GM23338 (cell line): ENCODE measurements at regions not wholly inside any gene's neighbourhood (a gene's known extent, or its start where the extent isn't known, plus 50 kb on each side); places are given as distances from the start of the nearest gene placed in this dataset.

Experiments
- ATAC-seq: fragments of 200-7000 bp; cut with Tn5 transposase; 3 replicates; pipeline ENCODE4 v1.9.1; 2020
- DNase-seq: peaks from one replicate; pipeline ENCODE4 v3.0.0-alpha.2; 2015; ENCODE audit warnings: low spot score
- H2AFZ ChIP-seq: fragments of 200-600 bp; sonication (generic); 2 replicates; pipeline ENCODE4 v1.8.0; 2016; ENCODE audit warnings: antibody characterized with exemption, mild to moderate bottlenecking, moderate library complexity
- H3F3A ChIP-seq: fragments of 200-600 bp; sonication (generic); replicated peaks from 2 replicates; pipeline ENCODE4 v1.8.0; 2017; ENCODE audit warnings: antibody characterized with exemption, mixed run types, low read depth
- H3K27ac ChIP-seq: fragments of 200-600 bp; sonication (generic); 2 replicates; pipeline ENCODE4 v1.6.1; 2016; ENCODE audit warnings: low read depth
- H3K27me3 ChIP-seq: fragments of 200-600 bp; sonication (generic); 2 replicates; pipeline ENCODE4 v1.8.0; 2016; ENCODE audit warnings: mild to moderate bottlenecking, mixed run types, moderate library complexity; ENCODE audit not compliant: insufficient read depth
- H3K36me3 ChIP-seq: fragments of 200-600 bp; sonication (generic); 2 replicates; pipeline ENCODE4 v1.8.0; 2016; ENCODE audit warnings: mild to moderate bottlenecking; ENCODE audit not compliant: insufficient read depth
- H3K4me1 ChIP-seq: fragments of 200-600 bp; sonication (generic); 2 replicates; pipeline ENCODE4 v1.8.0; 2016; ENCODE audit warnings: mild to moderate bottlenecking, moderate library complexity; ENCODE audit not compliant: insufficient read depth
- H3K4me2 ChIP-seq: fragments of 200-600 bp; sonication (generic); 2 replicates; pipeline ENCODE4 v1.7.1; 2017; ENCODE audit warnings: mixed run types
- H3K4me3 ChIP-seq: fragments of 200-600 bp; sonication (generic); 2 replicates; pipeline ENCODE4 v1.6.1; 2016; ENCODE audit warnings: mixed run types
- H3K79me2 ChIP-seq: fragments of 200-600 bp; sonication (generic); replicated peaks from 2 replicates; pipeline ENCODE4 v1.8.0; 2017; ENCODE audit warnings: mild to moderate bottlenecking; ENCODE audit not compliant: insufficient read depth
- H3K9me2 ChIP-seq: fragments of 200-600 bp; sonication (generic); 2 replicates; pipeline ENCODE4 v1.8.0; 2017; ENCODE audit not compliant: insufficient read depth
- H4K20me1 ChIP-seq: fragments of 200-600 bp; sonication (generic); replicated peaks from 2 replicates; pipeline ENCODE4 v1.8.0; 2017; ENCODE audit warnings: mild to moderate bottlenecking; ENCODE audit not compliant: insufficient read depth
- H3K27ac Mint-ChIP-seq: 2 replicates; pipeline ENCODE4 v1.8.0; 2020; ENCODE audit warnings: inconsistent platforms, mild to moderate bottlenecking, moderate library complexity, mixed read lengths
- H3K27me3 Mint-ChIP-seq: 3 replicates; pipeline ENCODE4 v1.8.0; 2022; ENCODE audit warnings: low read depth, mild to moderate bottlenecking, moderate library complexity, mixed read lengths, inconsistent platforms; ENCODE audit not compliant: insufficient read depth, poor library complexity
- H3K36me3 Mint-ChIP-seq: 3 replicates; pipeline ENCODE4 v1.8.0; 2021; ENCODE audit warnings: low read depth, mild to moderate bottlenecking, inconsistent platforms, moderate library complexity, mixed read lengths
- H3K4me1 Mint-ChIP-seq: 3 replicates; pipeline ENCODE4 v1.8.0; 2020; ENCODE audit warnings: mild to moderate bottlenecking, inconsistent platforms, mixed read lengths
- H3K4me3 Mint-ChIP-seq: 3 replicates; pipeline ENCODE4 v1.8.0; 2021; ENCODE audit warnings: moderate library complexity, mild to moderate bottlenecking, inconsistent platforms, mixed read lengths
- H3K9me3 Mint-ChIP-seq: 3 replicates; pipeline ENCODE4 v1.8.0; 2020; ENCODE audit warnings: moderate library complexity, mild to moderate bottlenecking, inconsistent platforms, mixed read lengths
- CREB1 ChIP-seq: fragments of 250-450 bp; sonication (Bioruptor Pico); IDR thresholded peaks from 2 replicates; pipeline ENCODE4 v1.5.0; 2020; ENCODE audit warnings: low read depth, mild to moderate bottlenecking, moderate library complexity
- CTCF ChIP-seq, 2 experiments: fragments of 200-600 bp in 1 of 2; sonication (generic) in 1 of 2; conservative IDR thresholded peaks; 2 replicates each; pipeline versions ENCODE4 v1.5.1 to v1.6.1; 2016 to 2017; ENCODE audit warnings: antibody characterized with exemption in 2 of 2, low read depth in 2 of 2, mild to moderate bottlenecking in 2 of 2, moderate library complexity in 1 of 2
- ETS1 ChIP-seq: IDR thresholded peaks from 2 replicates; pipeline ENCODE4 v1.6.1; 2016; ENCODE audit warnings: antibody characterized with exemption
- EZH2 ChIP-seq: fragments of 200-600 bp; sonication (generic); IDR thresholded peaks from one replicate; pipeline ENCODE4 v1.8.0; 2017; ENCODE audit warnings: antibody characterized with exemption, mild to moderate bottlenecking, low read depth; ENCODE audit not compliant: unreplicated experiment
- EZH2phosphoT487 ChIP-seq: fragments of 200-600 bp; sonication (generic); IDR thresholded peaks from one replicate; pipeline ENCODE4 v1.8.1; 2018; ENCODE audit warnings: antibody characterized with exemption; ENCODE audit not compliant: unreplicated experiment
- JUNB ChIP-seq: IDR thresholded peaks from one replicate; pipeline ENCODE4 v1.6.1; 2016; ENCODE audit warnings: antibody characterized with exemption; ENCODE audit not compliant: unreplicated experiment
- NANOG ChIP-seq: IDR thresholded peaks from 2 replicates; pipeline ENCODE4 v1.6.1; 2016; ENCODE audit warnings: antibody characterized with exemption, borderline replicate concordance
- POLR2AphosphoS5 ChIP-seq: IDR thresholded peaks from 2 replicates; pipeline ENCODE4 v1.6.1; 2016; ENCODE audit warnings: antibody characterized with exemption, low read depth
- STAT1 ChIP-seq: IDR thresholded peaks from one replicate; pipeline ENCODE4 v1.6.1; 2016; ENCODE audit warnings: antibody characterized with exemption; ENCODE audit not compliant: unreplicated experiment
- ZNF114 ChIP-seq: fragments of 250-450 bp; sonication (Bioruptor Pico); IDR thresholded peaks from 2 replicates; pipeline ENCODE4 v1.5.0; 2020; ENCODE audit warnings: mild to moderate bottlenecking, moderate library complexity
- ZNF331 ChIP-seq: fragments of 250-450 bp; sonication (Bioruptor Pico); IDR thresholded peaks from 2 replicates; pipeline ENCODE4 v1.5.0; 2020; ENCODE audit warnings: low read depth, mild to moderate bottlenecking, moderate library complexity
- TF ChIP-seq, protein P1 (sequence below): IDR thresholded peaks from one replicate; pipeline ENCODE4 v1.6.1; 2018; ENCODE audit warnings: antibody characterized with exemption; ENCODE audit not compliant: unreplicated experiment
- TF ChIP-seq, protein P2 (sequence below): fragments of 250-450 bp; sonication (Bioruptor Pico); IDR thresholded peaks from 2 replicates; pipeline ENCODE4 v1.5.0; 2020; ENCODE audit warnings: mild to moderate bottlenecking, moderate library complexity

- H3K4me3 ChIP-seq, result no peak overlapping the region
- 0 out of 2 replicates have a peak, but pooled peaks cover 3% of the 10 kb centered on the region for H3K9me2 ChIP-seq
- H3K27ac ChIP-seq, result no peak overlapping the region
- H3K36me3 ChIP-seq, result no peaks in the 10 kb centered on the region
- no peaks in the 10 kb centered on the region for H3K27me3 ChIP-seq
- H3K36me3 Mint-ChIP-seq, result no peaks in the 10 kb centered on the region; the same call in 2 of the 3 replicates
- no peak overlapping the region for H3K27ac Mint-ChIP-seq
- no peak overlapping the region for H3K4me3 Mint-ChIP-seq
- H3K27me3 Mint-ChIP-seq, result peaks cover 6% of the 10 kb centered on the region
- H3K4me2 ChIP-seq, result no peak overlapping the region
- no peak overlapping the region for H2AFZ ChIP-seq
- peaks cover 11% of the 10 kb centered on the region for H3K4me1 Mint-ChIP-seq
- no peak for ATAC-seq
- peaks cover 9% of the 10 kb centered on the region for H3K9me3 Mint-ChIP-seq
- no peaks in the 10 kb centered on the region for H4K20me1 ChIP-seq
- no peak for DNase-seq
- H3K4me1 ChIP-seq, result peaks cover 3% of the 10 kb centered on the region; the same call in 1 of the 2 replicates
- no peaks in the 10 kb centered on the region for H3F3A ChIP-seq
- TF ChIP-seq, protein P1, sequence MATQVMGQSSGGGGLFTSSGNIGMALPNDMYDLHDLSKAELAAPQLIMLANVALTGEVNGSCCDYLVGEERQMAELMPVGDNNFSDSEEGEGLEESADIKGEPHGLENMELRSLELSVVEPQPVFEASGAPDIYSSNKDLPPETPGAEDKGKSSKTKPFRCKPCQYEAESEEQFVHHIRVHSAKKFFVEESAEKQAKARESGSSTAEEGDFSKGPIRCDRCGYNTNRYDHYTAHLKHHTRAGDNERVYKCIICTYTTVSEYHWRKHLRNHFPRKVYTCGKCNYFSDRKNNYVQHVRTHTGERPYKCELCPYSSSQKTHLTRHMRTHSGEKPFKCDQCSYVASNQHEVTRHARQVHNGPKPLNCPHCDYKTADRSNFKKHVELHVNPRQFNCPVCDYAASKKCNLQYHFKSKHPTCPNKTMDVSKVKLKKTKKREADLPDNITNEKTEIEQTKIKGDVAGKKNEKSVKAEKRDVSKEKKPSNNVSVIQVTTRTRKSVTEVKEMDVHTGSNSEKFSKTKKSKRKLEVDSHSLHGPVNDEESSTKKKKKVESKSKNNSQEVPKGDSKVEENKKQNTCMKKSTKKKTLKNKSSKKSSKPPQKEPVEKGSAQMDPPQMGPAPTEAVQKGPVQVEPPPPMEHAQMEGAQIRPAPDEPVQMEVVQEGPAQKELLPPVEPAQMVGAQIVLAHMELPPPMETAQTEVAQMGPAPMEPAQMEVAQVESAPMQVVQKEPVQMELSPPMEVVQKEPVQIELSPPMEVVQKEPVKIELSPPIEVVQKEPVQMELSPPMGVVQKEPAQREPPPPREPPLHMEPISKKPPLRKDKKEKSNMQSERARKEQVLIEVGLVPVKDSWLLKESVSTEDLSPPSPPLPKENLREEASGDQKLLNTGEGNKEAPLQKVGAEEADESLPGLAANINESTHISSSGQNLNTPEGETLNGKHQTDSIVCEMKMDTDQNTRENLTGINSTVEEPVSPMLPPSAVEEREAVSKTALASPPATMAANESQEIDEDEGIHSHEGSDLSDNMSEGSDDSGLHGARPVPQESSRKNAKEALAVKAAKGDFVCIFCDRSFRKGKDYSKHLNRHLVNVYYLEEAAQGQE, result no peak
- TF ChIP-seq, protein P2, sequence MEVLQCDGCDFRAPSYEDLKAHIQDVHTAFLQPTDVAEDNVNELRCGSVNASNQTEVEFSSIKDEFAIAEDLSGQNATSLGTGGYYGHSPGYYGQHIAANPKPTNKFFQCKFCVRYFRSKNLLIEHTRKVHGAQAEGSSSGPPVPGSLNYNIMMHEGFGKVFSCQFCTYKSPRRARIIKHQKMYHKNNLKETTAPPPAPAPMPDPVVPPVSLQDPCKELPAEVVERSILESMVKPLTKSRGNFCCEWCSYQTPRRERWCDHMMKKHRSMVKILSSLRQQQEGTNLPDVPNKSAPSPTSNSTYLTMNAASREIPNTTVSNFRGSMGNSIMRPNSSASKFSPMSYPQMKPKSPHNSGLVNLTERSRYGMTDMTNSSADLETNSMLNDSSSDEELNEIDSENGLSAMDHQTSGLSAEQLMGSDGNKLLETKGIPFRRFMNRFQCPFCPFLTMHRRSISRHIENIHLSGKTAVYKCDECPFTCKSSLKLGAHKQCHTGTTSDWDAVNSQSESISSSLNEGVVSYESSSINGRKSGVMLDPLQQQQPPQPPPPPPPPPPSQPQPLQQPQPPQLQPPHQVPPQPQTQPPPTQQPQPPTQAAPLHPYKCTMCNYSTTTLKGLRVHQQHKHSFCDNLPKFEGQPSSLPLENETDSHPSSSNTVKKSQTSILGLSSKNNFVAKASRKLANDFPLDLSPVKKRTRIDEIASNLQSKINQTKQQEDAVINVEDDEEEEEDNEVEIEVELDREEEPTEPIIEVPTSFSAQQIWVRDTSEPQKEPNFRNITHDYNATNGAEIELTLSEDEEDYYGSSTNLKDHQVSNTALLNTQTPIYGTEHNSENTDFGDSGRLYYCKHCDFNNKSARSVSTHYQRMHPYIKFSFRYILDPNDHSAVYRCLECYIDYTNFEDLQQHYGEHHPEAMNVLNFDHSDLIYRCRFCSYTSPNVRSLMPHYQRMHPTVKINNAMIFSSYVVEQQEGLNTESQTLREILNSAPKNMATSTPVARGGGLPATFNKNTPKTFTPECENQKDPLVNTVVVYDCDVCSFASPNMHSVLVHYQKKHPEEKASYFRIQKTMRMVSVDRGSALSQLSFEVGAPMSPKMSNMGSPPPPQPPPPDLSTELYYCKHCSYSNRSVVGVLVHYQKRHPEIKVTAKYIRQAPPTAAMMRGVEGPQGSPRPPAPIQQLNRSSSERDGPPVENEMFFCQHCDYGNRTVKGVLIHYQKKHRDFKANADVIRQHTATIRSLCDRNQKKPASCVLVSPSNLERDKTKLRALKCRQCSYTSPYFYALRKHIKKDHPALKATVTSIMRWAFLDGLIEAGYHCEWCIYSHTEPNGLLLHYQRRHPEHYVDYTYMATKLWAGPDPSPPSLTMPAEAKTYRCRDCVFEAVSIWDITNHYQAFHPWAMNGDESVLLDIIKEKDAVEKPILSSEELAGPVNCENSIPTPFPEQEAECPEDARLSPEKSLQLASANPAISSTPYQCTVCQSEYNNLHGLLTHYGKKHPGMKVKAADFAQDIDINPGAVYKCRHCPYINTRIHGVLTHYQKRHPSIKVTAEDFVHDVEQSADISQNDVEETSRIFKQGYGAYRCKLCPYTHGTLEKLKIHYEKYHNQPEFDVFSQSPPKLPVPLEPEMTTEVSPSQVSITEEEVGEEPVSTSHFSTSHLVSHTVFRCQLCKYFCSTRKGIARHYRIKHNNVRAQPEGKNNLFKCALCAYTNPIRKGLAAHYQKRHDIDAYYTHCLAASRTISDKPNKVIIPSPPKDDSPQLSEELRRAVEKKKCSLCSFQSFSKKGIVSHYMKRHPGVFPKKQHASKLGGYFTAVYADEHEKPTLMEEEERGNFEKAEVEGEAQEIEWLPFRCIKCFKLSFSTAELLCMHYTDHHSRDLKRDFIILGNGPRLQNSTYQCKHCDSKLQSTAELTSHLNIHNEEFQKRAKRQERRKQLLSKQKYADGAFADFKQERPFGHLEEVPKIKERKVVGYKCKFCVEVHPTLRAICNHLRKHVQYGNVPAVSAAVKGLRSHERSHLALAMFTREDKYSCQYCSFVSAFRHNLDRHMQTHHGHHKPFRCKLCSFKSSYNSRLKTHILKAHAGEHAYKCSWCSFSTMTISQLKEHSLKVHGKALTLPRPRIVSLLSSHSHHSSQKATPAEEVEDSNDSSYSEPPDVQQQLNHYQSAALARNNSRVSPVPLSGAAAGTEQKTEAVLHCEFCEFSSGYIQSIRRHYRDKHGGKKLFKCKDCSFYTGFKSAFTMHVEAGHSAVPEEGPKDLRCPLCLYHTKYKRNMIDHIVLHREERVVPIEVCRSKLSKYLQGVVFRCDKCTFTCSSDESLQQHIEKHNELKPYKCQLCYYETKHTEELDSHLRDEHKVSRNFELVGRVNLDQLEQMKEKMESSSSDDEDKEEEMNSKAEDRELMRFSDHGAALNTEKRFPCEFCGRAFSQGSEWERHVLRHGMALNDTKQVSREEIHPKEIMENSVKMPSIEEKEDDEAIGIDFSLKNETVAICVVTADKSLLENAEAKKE, result no peak
- TF ChIP-seq ZNF331 (CRISPR knock-in tag) (no peak), CTCF (conservative IDR thresholded peaks at IDR 0.05; ENCODE audit: low read depth in 2 of 2) (no peak), ZNF114 (CRISPR knock-in tag) (no peak), EZH2 (no peak), STAT1 (no peak), CREB1 (CRISPR knock-in tag) (no peak), JUNB (no peak), NANOG (no peak), ETS1 (no peak), POLR2AphosphoS5 (no peak), EZH2phosphoT487 (no peak)
- H3K79me2 ChIP-seq, result no peaks in the 10 kb centered on the region
Observed at GRCh38 chr20:58577139-58577806, 62.1 kb upstream of the APCDD1L start.
